ENCODE measurements at regions not wholly inside any gene's neighbourhood (a gene's known extent, or its start where the extent isn't known, plus 50 kb on each side); places are given as distances from the start of the nearest gene placed in this dataset.

DNA sequence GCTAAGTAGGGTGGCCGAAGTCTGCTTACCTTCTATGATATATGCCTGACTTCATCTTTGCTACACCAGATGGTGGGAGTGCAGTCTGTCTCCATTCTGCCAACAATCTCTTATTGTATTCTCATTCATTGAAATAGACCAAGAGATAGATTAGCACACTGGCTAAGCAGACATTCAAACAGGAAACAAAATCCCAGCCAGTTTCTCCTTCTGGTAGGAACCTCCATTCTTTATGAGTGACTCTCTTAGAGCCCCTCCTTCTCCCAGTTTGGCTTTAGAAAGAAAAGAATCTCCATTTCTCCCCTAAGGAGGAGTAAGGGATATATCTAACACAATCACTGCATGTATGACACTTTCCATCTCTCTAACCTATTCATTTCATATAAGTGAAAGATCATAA, 118.9 kb upstream of the COL5A2 start:
- no peak overlapping the region for H3K4me3 ChIP-seq (ENCODE audit: low read length)
- no peaks in the 10 kb centered on the region for H3K36me3 ChIP-seq (ENCODE audit: control insufficient read depth, low read depth, low read length)
- no peak overlapping the region for H3K27ac ChIP-seq (ENCODE audit: low read length)
- H3K4me1 ChIP-seq (ENCODE audit: control insufficient read depth, low read depth, low read length), result no peaks in the 10 kb centered on the region
- no peak overlapping the region for H3K9ac ChIP-seq (ENCODE audit: low read length)
- H3K9me3 ChIP-seq (ENCODE audit: control insufficient read depth, low read depth, low read length), result no peaks in the 10 kb centered on the region
- no peaks in the 10 kb centered on the region for H3K27me3 ChIP-seq (ENCODE audit: control insufficient read depth, insufficient read depth, low read length)

GRCh38 chr2:189299974-189300373, 120.4 kb upstream of the COL5A2 start:
- H3K27me3 ChIP-seq (ENCODE audit: control insufficient read depth, insufficient read depth, low read length), result no peaks in the 10 kb centered on the region
- H3K9ac ChIP-seq (ENCODE audit: low read length), result no peak overlapping the region
- no peaks in the 10 kb centered on the region for H3K9me3 ChIP-seq (ENCODE audit: control insufficient read depth, low read depth, low read length)
- no peak overlapping the region for H3K4me3 ChIP-seq (ENCODE audit: low read length)
- H3K27ac ChIP-seq (ENCODE audit: low read length), result no peak overlapping the region
- H3K36me3 ChIP-seq (ENCODE audit: control insufficient read depth, low read depth, low read length), result no peaks in the 10 kb centered on the region
- H3K4me1 ChIP-seq (ENCODE audit: control insufficient read depth, low read depth, low read length), result no peaks in the 10 kb centered on the region

- no peaks in the 10 kb centered on the region for H3K27me3 ChIP-seq (ENCODE audit: control insufficient read depth, insufficient read depth, low read length)
- H3K4me1 ChIP-seq (ENCODE audit: control insufficient read depth, low read depth, low read length), result no peaks in the 10 kb centered on the region
- no peak overlapping the region for H3K27ac ChIP-seq (ENCODE audit: low read length)
- H3K9ac ChIP-seq (ENCODE audit: low read length), result no peak overlapping the region
- no peak overlapping the region for H3K4me3 ChIP-seq (ENCODE audit: low read length)
- H3K9me3 ChIP-seq (ENCODE audit: control insufficient read depth, low read depth, low read length), result no peaks in the 10 kb centered on the region
- no peaks in the 10 kb centered on the region for H3K36me3 ChIP-seq (ENCODE audit: control insufficient read depth, low read depth, low read length)
Observed at GRCh38 chr2:189300916-189301315, 121.4 kb upstream of the COL5A2 start.

GRCh38 chr2:189302274-189302948, 122.8 kb upstream of the COL5A2 start:
- H3K27me3 ChIP-seq (ENCODE audit: control insufficient read depth, insufficient read depth, low read length), result no peaks in the 10 kb centered on the region
- H3K4me1 ChIP-seq (ENCODE audit: control insufficient read depth, low read depth, low read length), result no peaks in the 10 kb centered on the region
- no peaks in the 10 kb centered on the region for H3K36me3 ChIP-seq (ENCODE audit: control insufficient read depth, low read depth, low read length)
- H3K9me3 ChIP-seq (ENCODE audit: control insufficient read depth, low read depth, low read length), result no peaks in the 10 kb centered on the region
- H3K4me3 ChIP-seq (ENCODE audit: low read length), result no peak overlapping the region
- no peak overlapping the region for H3K9ac ChIP-seq (ENCODE audit: low read length)
- no peak overlapping the region for H3K27ac ChIP-seq (ENCODE audit: low read length)

- Histone ChIP-seq H3K4me3 (ENCODE audit: low read length) (no peak overlapping the region), H3K36me3 (ENCODE audit: control insufficient read depth, low read depth, low read length) (no peaks in the 10 kb centered on the region), H3K27me3 (ENCODE audit: control insufficient read depth, insufficient read depth, low read length) (no peaks in the 10 kb centered on the region), H3K9ac (ENCODE audit: low read length) (no peak overlapping the region), H3K9me3 (ENCODE audit: control insufficient read depth, low read depth, low read length) (no peaks in the 10 kb centered on the region), H3K27ac (ENCODE audit: low read length) (no peak overlapping the region), H3K4me1 (ENCODE audit: control insufficient read depth, low read depth, low read length) (no peaks in the 10 kb centered on the region)
Observed at GRCh38 chr2:189304360-189304759, 124.8 kb upstream of the COL5A2 start.

DNA sequence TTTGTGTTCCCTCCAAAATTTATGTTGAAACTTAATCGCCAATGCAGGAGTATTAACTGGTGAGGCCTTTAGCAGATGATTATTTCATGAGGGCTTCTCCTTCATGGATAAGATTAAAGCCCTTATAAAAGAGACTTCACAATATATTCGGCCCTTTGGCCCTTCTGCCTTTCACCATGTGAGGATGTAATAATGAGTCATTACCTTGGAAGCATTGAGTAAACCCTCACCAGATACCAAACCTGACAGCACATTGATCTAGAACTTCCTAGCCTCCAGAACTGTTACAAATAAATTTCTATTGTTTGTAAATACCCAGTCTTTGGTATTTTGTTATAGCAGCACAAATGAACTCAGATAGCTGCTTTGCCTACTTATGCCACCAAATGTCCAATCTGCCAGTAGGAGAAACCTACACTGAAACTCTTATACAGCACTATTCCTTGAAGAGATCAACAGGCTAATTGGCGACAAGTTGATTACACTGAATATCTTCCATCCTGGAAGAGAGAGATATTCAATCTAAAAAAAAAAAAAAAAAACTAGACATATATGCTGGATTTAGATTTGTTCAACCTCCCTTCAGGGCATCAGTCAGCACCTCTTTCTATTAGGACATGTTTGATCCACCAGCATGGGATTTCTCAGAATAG, 125.9 kb upstream of the COL5A2 start:
- H3K4me1 ChIP-seq (ENCODE audit: control insufficient read depth, low read depth, low read length), result no peaks in the 10 kb centered on the region

DNA sequence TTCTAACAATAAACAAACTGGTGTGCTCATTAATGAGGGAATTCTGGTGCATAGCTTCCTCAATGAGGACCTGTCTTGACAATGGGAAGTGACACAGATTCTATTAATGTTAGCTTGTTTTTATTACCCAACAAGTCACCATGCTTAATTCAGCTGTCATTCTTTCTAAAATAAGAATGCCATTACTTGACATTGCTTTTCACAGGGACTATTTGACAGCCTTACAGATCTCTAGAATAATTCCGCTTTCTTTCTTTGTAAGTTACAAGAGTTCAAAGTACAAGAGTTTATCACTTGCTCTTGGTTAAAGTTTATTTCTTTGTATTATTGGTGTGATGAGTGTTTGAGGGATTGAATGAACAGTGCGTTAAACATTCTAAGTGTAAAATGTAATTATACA, 127.0 kb upstream of the COL5A2 start:
- Histone ChIP-seq H3K4me3 (ENCODE audit: low read length) (no peak overlapping the region), H3K9ac (ENCODE audit: low read length) (no peak overlapping the region), H3K36me3 (ENCODE audit: control insufficient read depth, low read depth, low read length) (no peaks in the 10 kb centered on the region), H3K4me1 (ENCODE audit: control insufficient read depth, low read depth, low read length) (no peaks in the 10 kb centered on the region), H3K27ac (ENCODE audit: low read length) (no peak overlapping the region), H3K27me3 (ENCODE audit: control insufficient read depth, insufficient read depth, low read length) (no peaks in the 10 kb centered on the region), H3K9me3 (ENCODE audit: control insufficient read depth, low read depth, low read length) (no peaks in the 10 kb centered on the region)

More for the DNA sequence above, 125.9 kb upstream of the COL5A2 start:
- Histone ChIP-seq H3K9me3 (ENCODE audit: control insufficient read depth, low read depth, low read length) (no peaks in the 10 kb centered on the region), H3K36me3 (ENCODE audit: control insufficient read depth, low read depth, low read length) (no peaks in the 10 kb centered on the region), H3K27ac (ENCODE audit: low read length) (no peak overlapping the region), H3K27me3 (ENCODE audit: control insufficient read depth, insufficient read depth, low read length) (no peaks in the 10 kb centered on the region), H3K4me3 (ENCODE audit: low read length) (no peak overlapping the region), H3K9ac (ENCODE audit: low read length) (no peak overlapping the region)

GRCh38 chr2:189308056-189308790, 128.7 kb upstream of the COL5A2 start:
- no peak overlapping the region for H3K4me3 ChIP-seq (ENCODE audit: low read length)
- no peak overlapping the region for H3K27ac ChIP-seq (ENCODE audit: low read length)
- H3K9me3 ChIP-seq (ENCODE audit: control insufficient read depth, low read depth, low read length), result no peaks in the 10 kb centered on the region
- no peak overlapping the region for H3K9ac ChIP-seq (ENCODE audit: low read length)
- H3K36me3 ChIP-seq (ENCODE audit: control insufficient read depth, low read depth, low read length), result no peaks in the 10 kb centered on the region
- H3K4me1 ChIP-seq (ENCODE audit: control insufficient read depth, low read depth, low read length), result no peaks in the 10 kb centered on the region
- H3K27me3 ChIP-seq (ENCODE audit: control insufficient read depth, insufficient read depth, low read length), result no peaks in the 10 kb centered on the region

DNA sequence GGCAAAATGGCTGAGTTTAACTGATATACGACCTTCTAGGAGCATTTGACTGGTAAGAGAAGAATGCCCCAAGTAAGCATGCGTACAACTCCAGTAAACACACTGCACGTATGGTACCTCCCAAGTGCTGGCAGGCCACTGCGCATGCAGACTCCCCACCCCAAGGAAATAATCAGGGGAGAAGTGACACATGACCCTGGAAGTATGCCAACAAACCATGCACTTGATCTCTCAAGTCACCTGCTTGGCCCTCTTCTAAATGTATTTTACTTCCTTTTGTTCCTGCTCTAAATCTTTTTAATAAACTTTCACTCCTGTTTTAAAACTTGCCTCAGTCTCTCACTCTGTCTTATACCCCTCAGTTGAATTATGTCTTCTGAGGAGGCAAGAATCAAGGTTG, 129.8 kb upstream of the COL5A2 start:
- no peak overlapping the region for H3K4me3 ChIP-seq (ENCODE audit: low read length)
- H3K9ac ChIP-seq (ENCODE audit: low read length), result no peak overlapping the region
- H3K4me1 ChIP-seq (ENCODE audit: control insufficient read depth, low read depth, low read length), result no peaks in the 10 kb centered on the region
- no peaks in the 10 kb centered on the region for H3K9me3 ChIP-seq (ENCODE audit: control insufficient read depth, low read depth, low read length)
- no peaks in the 10 kb centered on the region for H3K27me3 ChIP-seq (ENCODE audit: control insufficient read depth, insufficient read depth, low read length)
- H3K27ac ChIP-seq (ENCODE audit: low read length), result no peak overlapping the region
- H3K36me3 ChIP-seq (ENCODE audit: control insufficient read depth, low read depth, low read length), result no peaks in the 10 kb centered on the region

- no peak overlapping the region for H3K27ac ChIP-seq (ENCODE audit: low read length)
Observed at GRCh38 chr2:189312211-189312610, 129.1 kb upstream of the WDR75 start.

DNA sequence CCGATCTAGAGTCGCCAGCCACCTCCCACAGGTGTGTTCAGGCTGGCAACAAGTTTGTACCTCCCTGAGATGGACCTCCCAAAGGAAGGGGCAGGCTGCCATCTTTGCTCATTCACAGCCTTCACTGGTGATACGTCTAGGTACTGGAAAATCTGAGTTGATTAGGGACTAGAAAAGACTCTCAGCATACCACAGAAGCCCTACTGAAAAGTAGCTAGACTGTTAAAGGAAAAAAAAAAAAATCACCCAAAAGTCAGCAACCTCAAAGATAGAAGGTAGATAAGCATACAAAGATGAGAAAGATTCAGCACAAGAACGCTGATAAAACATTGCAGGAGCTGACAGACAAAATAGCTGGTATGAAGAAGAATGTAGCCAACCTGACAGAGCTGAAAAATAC, 128.6 kb upstream of the WDR75 start:
- H3K27me3 ChIP-seq (ENCODE audit: control insufficient read depth, insufficient read depth, low read length), result no peaks in the 10 kb centered on the region
- no peaks in the 10 kb centered on the region for H3K4me1 ChIP-seq (ENCODE audit: control insufficient read depth, low read depth, low read length)
- no peak overlapping the region for H3K4me3 ChIP-seq (ENCODE audit: low read length)
- H3K36me3 ChIP-seq (ENCODE audit: control insufficient read depth, low read depth, low read length), result no peaks in the 10 kb centered on the region
- no peak overlapping the region for H3K27ac ChIP-seq (ENCODE audit: low read length)
- no peaks in the 10 kb centered on the region for H3K9me3 ChIP-seq (ENCODE audit: control insufficient read depth, low read depth, low read length)
- H3K9ac ChIP-seq (ENCODE audit: low read length), result no peak overlapping the region

More at GRCh38 chr2:189312211-189312610, 129.1 kb upstream of the WDR75 start:
- no peaks in the 10 kb centered on the region for H3K36me3 ChIP-seq (ENCODE audit: control insufficient read depth, low read depth, low read length)
- H3K4me3 ChIP-seq (ENCODE audit: low read length), result no peak overlapping the region
- H3K9me3 ChIP-seq (ENCODE audit: control insufficient read depth, low read depth, low read length), result no peaks in the 10 kb centered on the region
- H3K27me3 ChIP-seq (ENCODE audit: control insufficient read depth, insufficient read depth, low read length), result no peaks in the 10 kb centered on the region
- H3K9ac ChIP-seq (ENCODE audit: low read length), result no peak overlapping the region
- no peaks in the 10 kb centered on the region for H3K4me1 ChIP-seq (ENCODE audit: control insufficient read depth, low read depth, low read length)

Data from iPS-18a (cell line).